NCI-H1694 treated with DMSO at 0.1 percent for 48 hours (cell line): ENCODE measurements at regions not wholly inside any gene's neighbourhood (a gene's known extent, or its start where the extent isn't known, plus 50 kb on each side); places are given as distances from the start of the nearest gene placed in this dataset.

Experiments used
- DNase-seq: peaks from one replicate; lab custom pipeline; 2025; lab: John Stamatoyannopoulos, UW

GRCh38 chr17:73815474-73815873 is 171.2 kb upstream of the SDK2 start:
- no peak for DNase-seq

GRCh38 chr17:73819440-73820395 is 175.5 kb upstream of the SDK2 start:
- DNase-seq: no peak

GRCh38 chr17:73820686-73821448 is 176.6 kb upstream of the SDK2 start:
- DNase-seq: peak; percentile 2

GRCh38 chr17:73821665-73822064 is 177.4 kb upstream of the SDK2 start:
- DNase-seq: no peak

GRCh38 chr17:73822371-73822770 is 178.1 kb upstream of the SDK2 start:
- no peak for DNase-seq

- DNase-seq: no peak
Measured at GRCh38 chr17:73823684-73824083, 179.4 kb upstream of the SDK2 start.

- DNase-seq: no peak
Measured at GRCh38 chr17:73824321-73824720, 180.1 kb upstream of the SDK2 start.

- no peak for DNase-seq
Measured at GRCh38 chr17:73826181-73826871, 182.1 kb upstream of the SDK2 start.

- DNase-seq: no peak
Measured at GRCh38 chr17:73826872-73827228, 182.6 kb upstream of the SDK2 start.

GRCh38 chr17:73827627-73828291 is 183.5 kb upstream of the SDK2 start:
- no peak for DNase-seq

GRCh38 chr17:73829676-73830280 is 185.5 kb upstream of the SDK2 start:
- DNase-seq: no peak

- no peak for DNase-seq
Measured at GRCh38 chr17:73831699-73832098, 187.5 kb upstream of the SDK2 start.

GRCh38 chr17:73833775-73834488 is 189.7 kb upstream of the SDK2 start:
- DNase-seq: no peak

GRCh38 chr17:73834684-73835343 is 190.6 kb upstream of the SDK2 start:
- no peak for DNase-seq

- no peak for DNase-seq
Measured at GRCh38 chr17:73835605-73836004, 191.4 kb upstream of the SDK2 start.

GRCh38 chr17:73838815-73839214 is 194.6 kb upstream of the SDK2 start:
- peak; percentile 78 for DNase-seq

GRCh38 chr17:73840829-73841228 is 196.6 kb upstream of the SDK2 start:
- no peak for DNase-seq

- DNase-seq: peak; percentile 43
Measured at GRCh38 chr17:73841431-73842060, 197.3 kb upstream of the SDK2 start.

GRCh38 chr17:73847952-73848351 is 203.7 kb upstream of the SDK2 start:
- no peak for DNase-seq

GRCh38 chr17:73850426-73850825 is 206.2 kb upstream of the SDK2 start:
- DNase-seq: no peak
